Type B pancreatic cell (in vitro differentiated cells): ENCODE measurements at regions not wholly inside any gene's neighbourhood (a gene's known extent, or its start where the extent isn't known, plus 50 kb on each side); places are given as distances from the start of the nearest gene placed in this dataset.

Experiments
- DNase-seq: peaks from one replicate; pipeline ENCODE4 v3.0.0; 2021; ENCODE audit warnings: mixed read lengths; ENCODE audit not compliant: unreplicated experiment; ENCODE audit errors: extremely low spot score
- H3K27ac Mint-ChIP-seq: 2 replicates; pipeline ENCODE4 v1.8.0; 2021; ENCODE audit warnings: mild to moderate bottlenecking, mixed read lengths
- H3K27me3 Mint-ChIP-seq: 2 replicates; pipeline ENCODE4 v1.8.0; 2021; ENCODE audit warnings: mixed read lengths
- H3K36me3 Mint-ChIP-seq: 2 replicates; pipeline ENCODE4 v1.8.0; 2021; ENCODE audit warnings: mixed read lengths
- H3K4me1 Mint-ChIP-seq: one replicate; pipeline ENCODE4 v1.8.0; 2021; ENCODE audit warnings: mixed read lengths; ENCODE audit not compliant: unreplicated experiment
- H3K4me3 Mint-ChIP-seq: 2 replicates; pipeline ENCODE4 v1.8.0; 2021; ENCODE audit warnings: mild to moderate bottlenecking, mixed read lengths
- H3K9me3 Mint-ChIP-seq: 2 replicates; pipeline ENCODE4 v1.8.0; 2021; ENCODE audit warnings: mixed read lengths
- TF ChIP-seq, protein P1 (sequence below): fragments of 200-600 bp; sonication (generic); conservative IDR thresholded peaks from 2 replicates; pipeline ENCODE4 v1.5.0; 2021; ENCODE audit warnings: antibody characterized with exemption, mild to moderate bottlenecking

DNA sequence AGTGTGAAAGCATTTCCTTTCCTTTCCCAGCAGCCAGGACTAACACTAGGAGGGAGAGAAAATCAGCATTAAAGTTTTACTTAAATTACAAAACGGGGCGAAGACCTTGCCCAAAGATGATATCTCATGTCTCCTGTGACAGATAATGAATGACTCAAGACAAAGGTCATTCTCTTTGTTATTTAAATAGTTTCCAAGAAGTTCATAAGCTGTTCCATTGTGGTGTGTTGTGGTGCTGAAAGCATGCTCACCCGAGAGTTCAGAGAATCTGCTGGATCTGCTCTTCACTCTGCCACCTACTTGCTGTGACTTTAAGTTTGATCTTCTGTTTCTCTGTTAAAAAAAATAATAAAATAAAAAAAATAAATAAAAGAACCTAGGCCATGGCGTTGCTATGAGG, 265.9 kb upstream of the NR4A3 start:
- Mint-ChIP-seq H3K4me3 (no peak overlapping the region), H3K4me1 (no peaks in the 10 kb centered on the region), H3K36me3 (peaks cover 7% of the 10 kb centered on the region), H3K9me3 (peaks cover 6% of the 10 kb centered on the region), H3K27ac (no peak overlapping the region), H3K27me3 (no peaks in the 10 kb centered on the region)
- no peak for DNase-seq
- TF ChIP-seq, protein P1, sequence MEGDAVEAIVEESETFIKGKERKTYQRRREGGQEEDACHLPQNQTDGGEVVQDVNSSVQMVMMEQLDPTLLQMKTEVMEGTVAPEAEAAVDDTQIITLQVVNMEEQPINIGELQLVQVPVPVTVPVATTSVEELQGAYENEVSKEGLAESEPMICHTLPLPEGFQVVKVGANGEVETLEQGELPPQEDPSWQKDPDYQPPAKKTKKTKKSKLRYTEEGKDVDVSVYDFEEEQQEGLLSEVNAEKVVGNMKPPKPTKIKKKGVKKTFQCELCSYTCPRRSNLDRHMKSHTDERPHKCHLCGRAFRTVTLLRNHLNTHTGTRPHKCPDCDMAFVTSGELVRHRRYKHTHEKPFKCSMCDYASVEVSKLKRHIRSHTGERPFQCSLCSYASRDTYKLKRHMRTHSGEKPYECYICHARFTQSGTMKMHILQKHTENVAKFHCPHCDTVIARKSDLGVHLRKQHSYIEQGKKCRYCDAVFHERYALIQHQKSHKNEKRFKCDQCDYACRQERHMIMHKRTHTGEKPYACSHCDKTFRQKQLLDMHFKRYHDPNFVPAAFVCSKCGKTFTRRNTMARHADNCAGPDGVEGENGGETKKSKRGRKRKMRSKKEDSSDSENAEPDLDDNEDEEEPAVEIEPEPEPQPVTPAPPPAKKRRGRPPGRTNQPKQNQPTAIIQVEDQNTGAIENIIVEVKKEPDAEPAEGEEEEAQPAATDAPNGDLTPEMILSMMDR = no peak

DNA sequence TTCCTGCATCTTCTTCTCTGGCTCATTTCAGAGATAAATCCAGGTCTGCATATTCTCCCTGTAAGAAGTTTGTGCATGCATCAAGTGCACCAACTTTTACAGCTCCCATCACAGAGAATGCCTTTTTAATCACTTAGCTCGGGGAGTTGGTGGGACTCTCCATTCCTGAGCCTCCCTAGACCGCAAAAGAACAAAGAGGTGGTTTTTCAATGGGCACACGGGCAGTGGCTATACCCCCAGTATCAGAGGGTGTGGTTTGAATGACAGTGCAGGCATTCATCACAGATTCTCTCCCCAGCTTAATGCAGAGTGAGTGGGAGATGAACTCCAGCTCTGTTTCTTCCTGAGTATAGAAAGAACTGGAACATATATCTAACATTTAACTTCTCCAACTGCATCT, 264.7 kb upstream of the NR4A3 start:
- Mint-ChIP-seq H3K4me1 (no peaks in the 10 kb centered on the region), H3K27me3 (no peaks in the 10 kb centered on the region), H3K4me3 (no peak overlapping the region), H3K9me3 (peaks cover 6% of the 10 kb centered on the region), H3K27ac (no peak overlapping the region), H3K36me3 (peaks cover 7% of the 10 kb centered on the region)
- no peak for DNase-seq
- TF ChIP-seq, protein P1 = no peak

DNA sequence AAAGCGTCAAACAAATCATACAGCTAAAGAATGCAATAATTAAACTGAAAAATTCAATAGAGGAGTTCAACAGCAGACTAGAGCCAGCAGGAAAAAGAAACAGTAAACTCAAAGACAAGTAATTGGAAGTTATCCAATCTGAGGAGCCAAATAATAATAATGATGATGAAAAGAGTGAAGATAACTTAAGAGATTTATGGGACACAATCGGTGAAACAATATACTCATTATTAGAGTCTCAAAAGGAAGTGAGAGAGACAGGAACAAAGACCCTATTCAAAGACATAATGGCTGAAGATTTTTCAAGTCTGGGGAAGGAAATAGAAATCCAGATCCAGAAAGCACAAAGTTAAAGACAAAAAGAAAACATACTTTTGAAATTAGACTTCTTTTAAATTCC, 263.9 kb upstream of the NR4A3 start:
- no peak overlapping the region for H3K27ac Mint-ChIP-seq
- no peaks in the 10 kb centered on the region for H3K4me1 Mint-ChIP-seq
- H3K36me3 Mint-ChIP-seq = peaks cover 7% of the 10 kb centered on the region
- TF ChIP-seq, protein P1 = no peak
- peaks cover 6% of the 10 kb centered on the region for H3K9me3 Mint-ChIP-seq
- H3K4me3 Mint-ChIP-seq = no peak overlapping the region
- no peaks in the 10 kb centered on the region for H3K27me3 Mint-ChIP-seq
- DNase-seq = no peak

DNA sequence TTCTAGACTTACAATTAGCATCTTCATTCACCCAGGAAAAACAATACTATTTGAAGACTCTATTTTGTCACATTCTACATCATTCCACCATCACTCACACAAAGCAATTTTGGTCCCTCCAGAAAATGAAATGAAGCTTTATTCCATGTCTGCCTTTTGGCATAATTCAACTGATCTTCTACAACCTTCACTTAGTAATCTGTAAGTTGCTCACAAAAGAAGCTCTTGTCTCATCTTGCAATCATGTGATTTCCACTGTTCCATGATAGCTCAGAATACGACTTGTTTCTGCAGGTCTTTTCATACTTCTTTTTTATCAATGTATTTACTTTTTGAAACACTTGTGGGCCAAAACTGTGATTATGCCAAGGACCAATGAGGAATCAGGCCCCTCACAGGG, 261.9 kb upstream of the NR4A3 start:
- Mint-ChIP-seq H3K27ac (no peak overlapping the region), H3K9me3 (peaks cover 6% of the 10 kb centered on the region), H3K36me3 (no peaks in the 10 kb centered on the region), H3K27me3 (no peaks in the 10 kb centered on the region), H3K4me3 (no peak overlapping the region), H3K4me1 (no peaks in the 10 kb centered on the region)
- TF ChIP-seq, protein P1 = no peak
- DNase-seq = no peak

DNA sequence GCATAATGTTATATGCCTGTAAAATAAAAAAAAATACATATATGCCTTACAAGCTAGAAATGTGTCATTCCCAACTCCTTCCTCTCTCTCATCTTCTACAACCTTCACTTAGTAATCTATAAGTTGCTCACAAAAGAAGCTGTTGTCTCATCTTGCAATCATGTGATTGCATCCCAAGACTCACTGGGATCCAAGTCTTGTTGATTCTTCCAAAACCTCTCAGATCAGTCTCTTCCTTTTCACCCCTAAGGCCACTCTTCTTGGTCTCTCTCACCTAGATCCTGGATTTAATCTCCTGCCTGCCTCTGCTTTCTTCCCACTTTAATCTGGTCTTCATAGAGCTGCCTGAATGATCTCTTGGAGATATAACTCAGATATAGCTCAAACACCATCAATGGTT, 261.1 kb upstream of the NR4A3 start:
- Mint-ChIP-seq H3K4me3 (no peak overlapping the region), H3K9me3 (peaks cover 6% of the 10 kb centered on the region), H3K27me3 (no peaks in the 10 kb centered on the region), H3K27ac (no peak overlapping the region), H3K36me3 (no peaks in the 10 kb centered on the region), H3K4me1 (no peaks in the 10 kb centered on the region)
- TF ChIP-seq, protein P1 = no peak
- DNase-seq = no peak

DNA sequence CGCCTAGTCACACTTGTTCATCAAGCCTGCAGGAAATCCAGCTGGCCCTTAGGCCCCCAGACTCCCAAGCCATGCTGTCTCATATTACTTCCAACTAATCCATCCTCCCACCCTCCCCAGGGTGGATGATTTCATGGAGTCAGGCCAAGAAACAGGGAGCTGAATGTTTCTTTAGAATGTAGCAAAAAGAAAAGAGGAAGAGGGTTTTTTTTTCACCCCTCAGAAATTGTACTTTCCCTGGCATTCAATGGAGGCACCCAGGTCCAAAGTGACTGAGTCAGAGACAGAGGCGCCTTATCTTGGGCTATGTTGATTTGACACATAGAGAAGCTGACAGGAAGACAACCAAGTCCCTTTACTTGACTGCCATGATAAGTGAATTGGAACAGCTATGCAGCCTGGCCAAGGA, 260.2 kb upstream of the NR4A3 start:
- no peaks in the 10 kb centered on the region for H3K36me3 Mint-ChIP-seq
- H3K27ac Mint-ChIP-seq = no peak overlapping the region
- TF ChIP-seq, protein P1 = no peak
- H3K27me3 Mint-ChIP-seq = peaks cover under 1% of the 10 kb centered on the region
- DNase-seq = no peak
- peaks cover 6% of the 10 kb centered on the region for H3K9me3 Mint-ChIP-seq
- H3K4me1 Mint-ChIP-seq = no peaks in the 10 kb centered on the region
- H3K4me3 Mint-ChIP-seq = no peak overlapping the region
